Stimulated activated CD8-positive, alpha-beta memory T cell treated with anti-CD3 and anti-CD28 coated beads, Interleukin-4, amount 100 ng/mL, for 48 hours (primary cell): ENCODE measurements at regions not wholly inside any gene's neighbourhood (a gene's known extent, or its start where the extent isn't known, plus 50 kb on each side); places are given as distances from the start of the nearest gene placed in this dataset.

Source experiments
- DNase-seq: peaks from one replicate; pipeline ENCODE4 v3.0.0-alpha.2; 2020

DNA sequence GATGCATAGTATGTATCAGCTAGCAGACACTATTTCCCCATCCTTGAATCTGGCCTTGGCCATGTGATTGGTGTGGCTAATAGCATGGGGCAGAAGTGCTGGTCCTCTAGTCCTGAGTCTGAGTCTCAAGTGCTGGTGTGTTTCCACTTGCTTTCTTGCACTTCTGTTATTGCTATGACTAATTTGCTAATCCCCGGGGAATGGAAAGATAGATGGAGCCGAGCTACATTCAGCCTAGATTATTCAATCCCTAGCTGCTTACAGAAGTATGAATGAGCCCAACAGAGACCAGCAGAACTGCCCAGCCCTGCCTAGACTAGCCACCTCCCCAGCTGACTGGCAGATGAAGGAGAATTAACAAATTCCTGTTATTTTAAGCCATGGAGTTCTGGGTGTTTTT lies 53.2 kb upstream of the SYPL1 start:
- DNase-seq = no peak

- DNase-seq = no peak
These were observed 51.1 kb upstream of the SYPL1 start for GRCh38 chr7:106163257-106163656.
